ENCODE measurements at regions not wholly inside any gene's neighbourhood (a gene's known extent, or its start where the extent isn't known, plus 50 kb on each side); places are given as distances from the start of the nearest gene placed in this dataset.

DNA sequence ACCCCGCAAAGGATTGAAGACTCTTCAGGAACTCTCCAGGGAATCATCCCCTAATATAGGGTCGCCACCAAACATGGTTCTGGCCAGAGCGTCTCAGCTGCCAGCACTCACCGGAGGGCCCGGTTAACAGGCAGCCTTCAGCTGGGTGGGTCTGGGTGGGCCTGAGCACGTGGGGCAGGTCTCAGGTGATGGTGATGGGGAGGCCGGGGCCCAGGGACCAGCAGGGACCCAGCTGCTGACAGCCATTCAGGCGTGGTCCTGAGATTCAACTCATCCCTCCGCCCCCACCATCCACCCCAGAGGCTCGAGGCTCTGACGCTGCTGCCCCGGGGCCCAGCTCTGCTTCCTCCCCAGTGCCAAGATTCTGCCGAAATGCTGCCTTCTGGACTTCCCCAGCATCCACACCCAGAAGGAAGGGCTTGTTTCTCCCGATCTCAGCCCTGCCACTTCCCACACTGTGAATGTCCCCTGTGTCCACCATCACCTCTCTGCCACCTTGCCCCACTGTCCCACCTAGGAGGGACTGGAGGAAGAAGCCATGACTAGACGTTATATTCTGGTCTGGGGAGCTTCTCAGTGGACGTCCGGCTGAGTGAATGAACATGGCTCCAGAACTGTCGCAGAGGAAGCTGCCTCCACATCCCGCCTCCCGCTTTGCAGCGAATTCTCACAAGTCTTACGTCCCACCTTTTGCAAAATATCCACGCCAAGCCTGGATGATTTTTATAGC, 294.2 kb upstream of the SALL3 start:
- no peak overlapping the region for H3K4me3 ChIP-seq
- no peaks in the 10 kb centered on the region for H3K27me3 ChIP-seq (ENCODE audit: low read depth)
- DNase-seq (ENCODE audit: low spot score in 2 of 2) = no peak
- H3K9me3 ChIP-seq = no peaks in the 10 kb centered on the region
- in situ Hi-C loops (cut with MboI; ENCODE audit: low sequenced_read_pairs) = no loop called here
- no peaks in the 10 kb centered on the region for H3K36me3 ChIP-seq (replicated peaks)
- no peaks in the 10 kb centered on the region for H3K4me1 ChIP-seq

DNA sequence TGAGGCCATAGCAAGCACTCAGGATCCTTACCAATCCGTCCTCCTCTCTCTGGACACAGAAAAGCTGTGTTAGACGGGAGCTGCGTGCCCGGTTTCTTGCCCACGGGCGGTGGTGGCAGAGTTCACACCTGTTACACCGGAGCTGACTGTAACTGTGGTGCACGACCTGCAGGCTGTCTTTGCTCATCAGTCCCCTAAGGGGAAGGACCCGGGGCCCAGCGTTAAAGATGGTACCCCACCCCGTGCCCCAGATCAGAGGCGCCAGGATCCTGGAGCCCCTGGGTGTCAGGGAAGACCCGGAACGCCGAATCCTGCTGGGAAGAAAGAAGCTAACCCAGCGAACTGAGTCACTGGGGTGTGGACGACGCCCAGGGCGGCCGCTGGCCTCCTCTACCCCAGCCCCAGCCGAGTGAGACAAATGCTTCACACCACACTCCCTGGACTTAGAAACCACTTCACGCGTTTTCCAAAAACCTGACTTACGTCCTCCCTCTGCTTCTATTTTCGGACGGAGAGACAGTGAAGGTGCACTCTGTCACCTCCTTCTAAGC, 293.6 kb upstream of the SALL3 start:
- H3K27me3 ChIP-seq (ENCODE audit: low read depth) = no peaks in the 10 kb centered on the region
- in situ Hi-C loops (cut with MboI; ENCODE audit: low sequenced_read_pairs) = no loop called here
- no peaks in the 10 kb centered on the region for H3K36me3 ChIP-seq (replicated peaks)
- no peaks in the 10 kb centered on the region for H3K4me1 ChIP-seq
- H3K9me3 ChIP-seq = no peaks in the 10 kb centered on the region
- no peak for DNase-seq (ENCODE audit: low spot score in 2 of 2)
- H3K4me3 ChIP-seq = no peak overlapping the region

DNA sequence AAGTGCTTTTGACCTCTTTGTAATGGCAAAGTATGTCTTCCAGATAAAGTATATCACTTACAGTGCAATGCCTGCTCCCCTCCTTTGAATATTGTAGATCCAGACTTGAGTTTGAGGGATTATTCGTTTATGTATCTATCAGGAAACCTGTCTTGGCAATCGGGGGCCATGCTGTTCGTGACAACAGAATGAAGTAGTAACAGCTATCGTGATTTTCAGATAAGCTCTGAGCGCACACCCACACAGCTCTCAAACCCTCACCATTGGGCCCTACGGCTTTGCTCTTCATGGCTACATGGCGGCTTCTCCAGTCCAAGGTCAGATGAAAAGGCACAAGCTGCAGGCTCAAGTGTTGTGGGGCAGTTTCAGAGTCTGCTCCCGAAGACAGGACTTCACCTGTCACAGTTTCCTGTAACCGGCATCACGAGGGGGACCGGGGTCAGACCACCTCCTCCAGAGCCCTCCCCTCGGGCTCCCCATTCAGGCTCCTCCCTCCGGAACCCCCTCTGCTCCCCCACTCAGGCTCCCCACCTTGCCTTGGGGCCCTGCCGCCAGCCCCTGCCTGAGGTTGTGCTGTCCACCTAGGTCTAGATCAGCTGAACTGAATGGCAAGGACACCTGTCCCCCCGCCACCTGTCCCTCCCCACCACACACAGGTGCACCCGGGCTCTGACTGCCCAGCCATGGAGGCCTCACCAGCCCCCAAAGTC, 292.5 kb upstream of the SALL3 start:
- no peaks in the 10 kb centered on the region for H3K36me3 ChIP-seq (replicated peaks)
- H3K4me3 ChIP-seq = no peak overlapping the region
- in situ Hi-C loops (cut with MboI; ENCODE audit: low sequenced_read_pairs) = no loop called here
- no peaks in the 10 kb centered on the region for H3K9me3 ChIP-seq
- H3K4me1 ChIP-seq = no peaks in the 10 kb centered on the region
- H3K27me3 ChIP-seq (ENCODE audit: low read depth) = no peaks in the 10 kb centered on the region
- no peak for DNase-seq (ENCODE audit: low spot score in 2 of 2)

DNA sequence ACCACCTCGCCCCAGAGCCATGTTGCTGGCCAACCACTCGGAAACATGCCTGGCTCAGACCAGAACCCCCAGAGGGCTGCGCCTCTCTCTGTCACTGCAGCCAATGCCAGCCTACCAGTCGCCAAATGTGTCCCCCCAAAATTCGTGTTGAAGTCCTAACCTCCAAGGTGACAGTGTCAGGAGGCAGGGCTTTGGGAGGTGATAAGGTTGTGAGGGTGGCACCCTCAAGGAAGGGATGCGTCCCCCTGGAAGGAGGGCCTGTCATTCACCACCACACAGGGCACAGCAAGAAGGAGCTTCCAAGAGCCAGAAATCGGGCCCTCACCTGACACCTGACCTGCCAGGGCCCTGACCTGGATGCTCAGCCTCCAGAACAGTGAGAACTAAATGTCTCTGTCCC, 291.9 kb upstream of the SALL3 start:
- in situ Hi-C loops (cut with MboI; ENCODE audit: low sequenced_read_pairs) = no loop called here
- Histone ChIP-seq H3K4me1 (no peaks in the 10 kb centered on the region), H3K27me3 (ENCODE audit: low read depth) (no peaks in the 10 kb centered on the region), H3K4me3 (no peak overlapping the region), H3K9me3 (no peaks in the 10 kb centered on the region), H3K36me3 (replicated peaks) (no peaks in the 10 kb centered on the region)
- no peak for DNase-seq (ENCODE audit: low spot score in 2 of 2)

DNA sequence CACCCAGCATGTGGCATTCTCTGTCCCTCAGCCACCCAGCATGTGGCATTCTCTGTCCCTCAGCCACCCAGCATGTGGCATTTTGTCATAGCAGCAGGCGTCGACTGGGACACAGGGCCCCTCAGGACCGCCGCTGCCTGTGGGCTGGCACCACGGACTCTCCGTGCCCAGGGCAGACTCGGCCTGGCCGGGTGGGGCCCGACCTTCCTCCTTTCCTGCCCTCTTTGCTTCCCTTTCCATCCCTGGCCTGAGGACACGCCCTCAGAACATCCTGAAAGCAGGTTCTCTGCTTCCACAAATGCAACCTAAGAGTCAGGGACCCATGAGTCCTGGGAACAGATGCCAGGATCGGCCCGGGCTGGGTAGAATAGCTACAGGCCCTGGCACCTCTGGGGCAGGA, 291.4 kb upstream of the SALL3 start:
- in situ Hi-C loops (cut with MboI; ENCODE audit: low sequenced_read_pairs) = no loop called here
- H3K27me3 ChIP-seq (ENCODE audit: low read depth) = no peaks in the 10 kb centered on the region
- DNase-seq (ENCODE audit: low spot score in 2 of 2) = no peak
- no peaks in the 10 kb centered on the region for H3K9me3 ChIP-seq
- H3K36me3 ChIP-seq (replicated peaks) = no peaks in the 10 kb centered on the region
- H3K4me3 ChIP-seq = no peak overlapping the region
- H3K4me1 ChIP-seq = no peaks in the 10 kb centered on the region

DNA sequence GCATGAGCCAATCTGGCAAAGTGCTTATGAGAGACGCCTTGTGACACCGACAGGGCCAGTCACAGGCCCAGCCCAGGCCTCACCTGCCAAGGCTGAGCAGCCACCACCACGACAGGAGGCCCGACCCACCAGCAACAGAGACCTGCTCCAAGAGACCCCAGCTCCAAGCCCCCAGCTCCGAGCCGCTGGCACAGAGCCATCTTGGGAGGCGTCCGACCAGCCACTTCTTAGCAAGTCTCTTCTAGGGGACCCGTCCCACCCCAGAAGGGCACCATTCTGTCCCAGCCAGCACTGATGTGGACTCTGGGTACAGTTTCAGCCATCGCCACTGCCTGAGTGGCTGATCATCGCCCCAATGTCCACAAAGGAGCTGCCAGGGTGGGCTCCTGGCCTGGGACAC, 290.7 kb upstream of the SALL3 start:
- Histone ChIP-seq H3K4me1 (no peaks in the 10 kb centered on the region), H3K9me3 (no peaks in the 10 kb centered on the region), H3K36me3 (replicated peaks) (no peaks in the 10 kb centered on the region), H3K27me3 (ENCODE audit: low read depth) (no peaks in the 10 kb centered on the region), H3K4me3 (no peak overlapping the region)
- in situ Hi-C loops (cut with MboI; ENCODE audit: low sequenced_read_pairs) = no loop called here
- no peak for DNase-seq (ENCODE audit: low spot score in 2 of 2)

DNA sequence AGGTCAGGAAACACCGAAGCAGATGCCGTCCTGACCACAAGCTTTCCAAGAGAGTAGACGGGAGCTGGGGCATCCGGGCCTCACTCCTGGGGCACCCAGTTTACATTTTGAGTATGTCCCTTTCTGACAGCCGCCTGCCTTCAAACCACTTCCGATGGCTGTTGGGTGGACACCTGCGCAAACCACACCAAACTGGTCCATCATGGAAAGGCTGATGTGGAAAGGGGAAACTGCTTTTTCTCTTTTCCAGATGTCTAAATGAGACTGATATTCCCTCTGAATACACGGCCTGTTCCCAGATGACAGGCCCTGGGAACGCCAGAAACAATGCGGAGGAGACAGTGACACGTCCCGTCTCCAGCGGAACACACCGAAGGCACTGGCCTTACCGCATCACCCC, 290.0 kb upstream of the SALL3 start:
- in situ Hi-C loops (cut with MboI; ENCODE audit: low sequenced_read_pairs) = no loop called here
- Histone ChIP-seq H3K27me3 (ENCODE audit: low read depth) (no peaks in the 10 kb centered on the region), H3K9me3 (no peaks in the 10 kb centered on the region), H3K4me1 (no peaks in the 10 kb centered on the region), H3K36me3 (replicated peaks) (no peaks in the 10 kb centered on the region), H3K4me3 (no peak overlapping the region)
- DNase-seq (ENCODE audit: low spot score in 2 of 2) = no peak

DNA sequence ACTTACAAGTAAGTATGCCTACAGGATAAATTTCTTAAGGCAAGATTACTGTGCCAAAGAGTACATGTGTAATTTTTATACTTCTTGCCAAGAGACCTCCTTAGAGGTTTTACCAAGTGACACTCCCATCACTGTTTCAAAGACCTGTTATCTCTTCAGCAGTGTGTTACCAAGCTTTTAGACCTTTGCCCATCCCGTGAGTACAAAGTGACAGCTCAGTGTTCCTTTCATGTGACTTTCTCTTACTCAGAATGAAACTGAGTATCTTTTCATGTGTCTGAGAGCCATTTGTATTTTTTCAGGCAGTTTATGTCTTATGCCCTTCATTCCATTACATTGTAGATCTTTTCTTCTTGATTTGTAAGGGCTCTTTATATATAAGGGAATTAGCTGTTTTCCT, 287.5 kb upstream of the SALL3 start:
- in situ Hi-C loops (cut with MboI; ENCODE audit: low sequenced_read_pairs) = no loop called here
- H3K27me3 ChIP-seq (ENCODE audit: low read depth) = no peaks in the 10 kb centered on the region
- no peak overlapping the region for H3K4me3 ChIP-seq
- DNase-seq (ENCODE audit: low spot score in 2 of 2) = no peak
- H3K36me3 ChIP-seq (replicated peaks) = no peaks in the 10 kb centered on the region
- no peaks in the 10 kb centered on the region for H3K4me1 ChIP-seq
- no peaks in the 10 kb centered on the region for H3K9me3 ChIP-seq

DNA sequence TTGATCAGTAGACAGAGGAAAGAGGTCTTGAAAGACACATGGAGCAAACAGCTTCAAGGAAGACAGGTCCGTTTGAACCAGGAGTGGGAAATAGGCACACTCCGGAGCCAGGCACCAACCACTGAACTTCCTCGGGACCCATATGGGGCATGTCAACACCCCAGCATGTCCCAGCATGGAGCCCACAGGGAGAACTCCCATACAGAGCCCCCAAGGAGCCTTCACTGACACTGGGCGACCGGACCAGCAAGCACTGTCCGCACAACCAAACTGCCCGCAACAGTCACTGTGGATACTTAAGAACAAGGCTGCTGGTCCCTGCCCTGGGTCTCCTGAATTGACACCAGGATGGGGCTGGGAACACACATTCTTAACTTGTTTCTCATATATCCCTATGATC, 286.2 kb upstream of the SALL3 start:
- in situ Hi-C loops (cut with MboI; ENCODE audit: low sequenced_read_pairs) = no loop called here

DNA sequence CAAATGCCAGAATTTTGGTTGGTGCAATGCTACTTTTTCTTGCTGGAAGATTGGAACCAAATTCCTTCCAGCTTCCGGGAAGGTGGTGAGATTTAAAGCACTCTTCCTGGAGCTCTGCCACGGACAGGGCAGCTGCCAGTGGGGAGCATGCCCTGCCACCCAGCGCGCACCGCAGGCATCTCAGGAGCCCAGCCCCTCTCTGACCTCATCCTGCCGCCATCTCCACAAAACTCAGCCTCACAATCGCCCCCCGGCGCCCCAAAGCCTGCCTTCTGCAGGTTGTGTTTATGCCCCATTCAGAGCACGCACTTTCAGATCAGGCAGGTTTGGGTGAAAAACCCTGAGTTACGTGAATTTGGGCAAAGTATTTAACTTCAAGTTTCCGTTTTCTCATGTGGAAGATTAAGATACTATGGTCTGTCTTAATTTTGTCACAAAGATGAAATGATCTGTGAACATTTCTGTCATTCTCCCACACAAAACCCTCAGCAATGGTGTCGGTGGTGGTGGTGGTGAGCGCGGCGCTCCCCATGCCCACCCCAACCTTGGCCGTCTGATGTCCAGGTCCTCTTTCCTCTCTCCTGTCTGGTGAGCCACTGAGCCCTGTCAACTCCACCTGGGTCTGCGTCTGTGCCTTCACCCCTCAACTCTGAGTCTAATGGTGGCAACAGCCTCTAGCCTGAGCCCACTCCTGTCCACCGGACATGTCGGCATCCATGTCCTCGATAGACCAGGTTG, 282.8 kb upstream of the SALL3 start:
- no peak for DNase-seq (ENCODE audit: low spot score in 2 of 2)

More for the DNA sequence above, 286.2 kb upstream of the SALL3 start:
- DNase-seq (ENCODE audit: low spot score in 2 of 2) = no peak
- Histone ChIP-seq H3K4me3 (no peak overlapping the region), H3K36me3 (replicated peaks) (no peaks in the 10 kb centered on the region), H3K4me1 (no peaks in the 10 kb centered on the region), H3K27me3 (ENCODE audit: low read depth) (no peaks in the 10 kb centered on the region), H3K9me3 (no peaks in the 10 kb centered on the region)

DNA sequence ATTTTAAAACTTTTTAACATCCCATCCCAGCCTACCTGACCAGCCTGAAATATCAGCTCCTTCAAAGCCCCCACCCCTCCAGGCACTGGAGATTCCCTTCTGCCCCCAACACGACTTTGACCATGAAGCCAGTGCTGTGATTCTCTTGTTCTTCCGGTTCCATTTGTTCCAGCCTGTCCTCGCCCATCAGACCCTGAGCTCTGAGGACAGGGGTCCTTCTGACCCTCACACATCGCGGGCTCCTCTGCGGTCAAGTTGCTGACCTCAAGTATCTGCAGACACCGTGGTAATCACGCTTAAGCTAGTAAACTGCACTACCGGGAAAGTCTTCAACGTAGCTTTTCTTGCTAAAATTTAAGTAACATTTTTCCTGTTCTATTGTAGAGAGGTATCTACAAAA, 282.2 kb upstream of the SALL3 start:
- no peaks in the 10 kb centered on the region for H3K36me3 ChIP-seq (replicated peaks)
- no peak overlapping the region for H3K4me3 ChIP-seq
- no peaks in the 10 kb centered on the region for H3K27me3 ChIP-seq (ENCODE audit: low read depth)
- in situ Hi-C loops (cut with MboI; ENCODE audit: low sequenced_read_pairs) = no loop called here
- H3K9me3 ChIP-seq = no peaks in the 10 kb centered on the region; the same call in 1 of the 2 replicates
- H3K4me1 ChIP-seq = peaks cover 10% of the 10 kb centered on the region
- no peak for DNase-seq (ENCODE audit: low spot score in 2 of 2)

More for the DNA sequence above, 282.8 kb upstream of the SALL3 start:
- H3K36me3 ChIP-seq (replicated peaks) = no peaks in the 10 kb centered on the region
- H3K9me3 ChIP-seq = no peaks in the 10 kb centered on the region; the same call in 1 of the 2 replicates
- in situ Hi-C loops (cut with MboI; ENCODE audit: low sequenced_read_pairs) = no loop called here
- peaks cover 10% of the 10 kb centered on the region for H3K4me1 ChIP-seq
- no peak overlapping the region for H3K4me3 ChIP-seq
- H3K27me3 ChIP-seq (ENCODE audit: low read depth) = no peaks in the 10 kb centered on the region

DNA sequence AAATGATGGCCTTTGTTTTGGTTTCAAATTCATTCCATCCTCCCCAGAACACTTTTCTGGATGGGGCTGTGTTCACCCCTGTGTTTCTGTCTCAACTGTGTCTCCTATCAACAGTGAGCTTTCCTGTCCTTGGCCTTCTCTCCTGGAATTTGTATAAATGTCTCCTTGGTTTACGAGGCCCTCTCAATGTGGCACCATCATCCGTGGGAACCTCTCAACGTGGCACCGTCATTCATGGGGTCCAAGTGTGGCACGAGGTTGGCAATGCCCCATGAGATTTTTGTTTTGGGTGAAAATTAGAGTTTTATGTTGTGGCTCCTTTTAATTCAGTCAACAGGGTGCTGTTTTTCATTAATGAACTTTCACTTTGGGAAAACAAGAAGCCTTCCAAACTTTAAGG, 280.7 kb upstream of the SALL3 start:
- no peak for DNase-seq (ENCODE audit: low spot score in 2 of 2)
- Histone ChIP-seq H3K4me1 (peaks cover 16% of the 10 kb centered on the region), H3K36me3 (replicated peaks) (no peaks in the 10 kb centered on the region), H3K9me3 (no peaks in the 10 kb centered on the region; the same call in 1 of the 2 replicates), H3K4me3 (no peak overlapping the region), H3K27me3 (ENCODE audit: low read depth) (no peaks in the 10 kb centered on the region)
- in situ Hi-C loops (cut with MboI; ENCODE audit: low sequenced_read_pairs) = no loop called here

DNA sequence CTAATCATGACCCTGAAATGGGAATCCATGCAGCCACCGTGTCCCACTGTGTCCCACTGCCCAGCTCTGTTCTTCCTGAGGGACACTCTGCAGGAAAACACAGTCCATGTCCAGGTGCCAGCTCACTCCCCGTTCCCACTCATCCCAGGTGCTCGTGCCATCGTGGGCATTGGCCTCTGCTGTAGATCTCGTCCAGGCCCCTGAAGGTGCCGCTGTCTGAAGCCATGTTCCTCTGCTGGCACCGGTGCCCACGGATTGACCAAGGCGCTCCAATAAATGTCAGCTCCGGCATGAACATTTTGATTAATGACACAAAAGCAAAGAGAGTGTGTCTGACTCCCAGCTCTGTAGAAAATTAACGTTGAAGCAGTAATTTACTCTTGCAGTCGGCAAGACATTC, 280.1 kb upstream of the SALL3 start:
- no peak for DNase-seq (ENCODE audit: low spot score in 2 of 2)

More for the DNA sequence above, 280.1 kb upstream of the SALL3 start:
- Histone ChIP-seq H3K36me3 (replicated peaks) (no peaks in the 10 kb centered on the region), H3K9me3 (no peaks in the 10 kb centered on the region; the same call in 1 of the 2 replicates), H3K4me1 (peaks cover 16% of the 10 kb centered on the region), H3K27me3 (ENCODE audit: low read depth) (no peaks in the 10 kb centered on the region), H3K4me3 (no peak overlapping the region)
- in situ Hi-C loops (cut with MboI; ENCODE audit: low sequenced_read_pairs) = no loop called here
